HG02870 (cell line): ENCODE measurements at regions not wholly inside any gene's neighbourhood (a gene's known extent, or its start where the extent isn't known, plus 50 kb on each side); places are given as distances from the start of the nearest gene placed in this dataset.

Experiments used
- ATAC-seq: cut with Tn5 transposase; IDR thresholded peaks from one replicate; pipeline ENCODE4 v1.9.1; 2021; ENCODE audit warnings: mild to moderate bottlenecking, moderate library complexity; ENCODE audit not compliant: unreplicated experiment

GRCh38 chr3:147843331-147843730 is 434.2 kb downstream of the ZIC1 start:
- no peak for ATAC-seq

DNA sequence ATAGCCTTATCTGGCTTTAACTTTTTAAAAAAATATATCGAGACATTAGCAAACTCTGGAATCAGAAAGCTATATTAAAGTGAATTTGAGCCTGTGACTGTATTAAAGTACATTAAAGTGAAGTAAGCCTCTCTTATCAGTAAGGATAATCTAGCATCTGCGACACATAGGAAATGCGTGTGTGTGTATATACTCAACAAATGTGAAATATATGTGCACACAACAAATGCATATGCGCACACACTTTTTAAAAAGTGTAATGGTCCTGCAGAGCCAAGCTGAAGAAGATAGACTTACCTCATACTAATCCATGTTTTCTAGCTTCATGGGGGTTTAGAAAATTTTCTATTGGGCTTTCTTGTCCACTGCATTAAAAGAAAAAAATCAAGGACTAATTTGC is 437.1 kb downstream of the ZIC1 start:
- ATAC-seq: no peak

DNA sequence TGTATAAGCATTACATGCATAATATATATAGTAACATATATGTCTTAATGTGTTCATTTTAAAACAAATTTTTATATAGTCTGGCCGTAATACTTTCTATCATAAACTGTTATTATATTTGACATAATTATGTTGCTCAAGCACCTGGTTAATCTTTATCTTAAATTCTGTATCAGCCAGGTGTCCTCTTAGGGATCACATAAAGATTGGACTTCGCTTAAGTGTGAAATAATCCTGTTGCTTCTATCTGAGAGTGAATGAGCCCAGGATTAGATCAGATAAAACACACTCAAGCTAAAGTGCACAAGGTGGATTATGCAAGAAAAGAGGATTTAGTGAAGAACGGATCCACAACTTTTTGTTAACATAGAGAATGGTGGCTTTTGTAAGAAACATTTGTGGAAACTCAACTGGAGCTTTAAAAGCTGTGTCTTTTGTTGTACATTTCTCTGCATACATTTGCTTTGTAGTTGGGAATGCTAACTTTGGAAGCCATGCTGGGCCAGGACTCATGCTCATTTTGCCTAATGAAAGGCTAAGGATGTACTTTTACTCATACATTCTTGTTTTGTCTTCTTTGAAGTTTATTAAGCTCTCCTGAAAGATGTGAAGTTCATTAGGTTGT is 437.8 kb downstream of the ZIC1 start:
- ATAC-seq: no peak

DNA sequence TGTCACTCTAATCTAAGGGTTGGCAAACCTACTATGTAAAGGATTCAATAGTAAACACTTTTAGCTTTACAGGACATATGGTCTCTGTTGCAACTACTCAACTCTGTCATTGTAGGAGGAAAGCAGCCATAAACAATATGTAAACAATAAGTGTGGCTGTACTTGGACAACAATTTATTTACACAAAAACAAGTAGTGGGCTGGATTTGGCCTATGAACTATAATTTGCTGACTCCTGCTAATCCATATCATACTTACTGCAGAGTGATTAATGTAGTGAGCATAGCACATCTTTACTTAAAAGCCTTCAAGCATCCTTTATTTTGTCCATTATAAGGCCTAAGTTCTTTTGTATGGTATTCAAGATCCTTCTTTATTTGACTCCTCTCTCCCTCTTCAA is 441.9 kb downstream of the ZIC1 start:
- no peak for ATAC-seq

GRCh38 chr3:147854542-147854941 is 445.4 kb downstream of the ZIC1 start:
- ATAC-seq: no peak

- no peak for ATAC-seq
Measured at GRCh38 chr3:147864754-147865354, 455.7 kb downstream of the ZIC1 start.

DNA sequence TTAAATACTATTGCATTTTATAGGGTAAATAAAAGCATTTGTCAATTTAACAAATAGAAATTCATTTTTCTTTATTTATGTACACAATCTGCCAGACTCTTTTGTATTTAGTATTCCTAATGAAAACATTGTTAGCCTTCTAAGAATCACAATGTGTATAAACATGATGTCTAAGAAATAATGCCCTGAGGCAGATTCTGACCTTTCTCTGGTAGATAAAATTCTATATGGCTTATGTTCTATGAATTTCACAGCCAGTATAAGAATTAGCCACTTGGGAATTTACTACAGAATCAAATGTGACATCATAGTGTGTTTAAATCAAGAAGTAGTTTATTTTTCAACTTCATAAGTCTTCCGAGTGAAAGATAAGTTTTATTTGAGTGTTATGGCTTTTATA is 457.4 kb downstream of the ZIC1 start:
- ATAC-seq: no peak

DNA sequence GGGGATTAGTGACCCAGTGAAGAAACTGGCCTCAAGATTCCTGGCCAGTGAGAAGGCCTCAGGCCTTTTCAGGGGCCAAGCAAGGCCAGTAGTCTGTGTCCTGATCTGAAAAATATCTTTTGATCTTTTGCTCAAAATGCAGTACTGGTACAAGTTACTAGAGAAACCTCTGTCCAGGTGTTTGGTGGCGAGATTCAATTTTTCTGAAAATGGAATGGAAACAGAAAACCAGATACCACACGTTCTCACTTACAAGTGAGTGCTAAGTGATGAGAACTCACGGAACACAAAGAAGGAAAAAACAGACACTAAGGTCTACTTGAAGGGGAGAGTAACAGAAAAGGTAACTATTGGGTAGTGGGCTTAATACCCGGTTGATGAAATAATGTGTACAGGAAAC is 463.4 kb downstream of the ZIC1 start:
- no peak for ATAC-seq

DNA sequence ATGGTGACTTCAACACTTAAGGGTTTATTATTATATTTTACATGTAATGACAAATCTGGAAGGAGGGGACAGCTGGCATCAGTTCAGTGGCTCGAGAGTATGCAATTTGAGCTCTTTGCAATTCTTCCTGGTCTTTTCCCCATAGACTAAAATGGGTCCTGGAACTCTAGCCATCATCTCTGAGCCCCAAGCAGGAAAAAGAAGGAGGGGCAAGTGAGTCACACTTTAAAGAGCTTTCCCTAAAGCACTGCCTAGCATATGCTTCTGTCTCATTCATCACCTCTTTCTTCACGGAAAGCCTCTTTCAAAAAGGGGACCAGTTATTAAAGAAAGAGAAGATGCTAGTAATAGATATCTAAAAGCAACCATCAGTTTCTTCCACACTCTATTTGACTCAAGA is 466.3 kb downstream of the ZIC1 start:
- ATAC-seq: no peak

GRCh38 chr3:147881933-147882332 is 472.8 kb downstream of the ZIC1 start:
- no peak for ATAC-seq

DNA sequence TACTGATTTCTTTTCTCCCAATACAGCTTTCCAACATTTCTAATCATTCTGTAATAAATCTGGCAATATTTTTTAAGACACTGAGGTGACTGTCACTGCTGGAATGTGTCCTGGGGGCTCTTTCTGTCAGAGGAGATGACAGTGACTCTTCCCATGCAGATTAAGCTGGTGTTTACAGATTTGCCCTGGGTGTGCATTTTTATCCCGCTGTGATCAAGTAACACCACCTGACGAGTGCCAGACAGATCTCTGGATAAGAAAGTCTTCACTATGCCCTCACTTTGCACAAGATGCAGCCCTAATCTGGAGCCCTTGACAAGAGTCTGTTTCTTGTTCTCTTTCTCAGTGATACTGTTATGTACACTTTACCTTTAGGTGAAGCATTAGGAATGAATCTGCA is 477.7 kb downstream of the ZIC1 start:
- ATAC-seq: no peak

DNA sequence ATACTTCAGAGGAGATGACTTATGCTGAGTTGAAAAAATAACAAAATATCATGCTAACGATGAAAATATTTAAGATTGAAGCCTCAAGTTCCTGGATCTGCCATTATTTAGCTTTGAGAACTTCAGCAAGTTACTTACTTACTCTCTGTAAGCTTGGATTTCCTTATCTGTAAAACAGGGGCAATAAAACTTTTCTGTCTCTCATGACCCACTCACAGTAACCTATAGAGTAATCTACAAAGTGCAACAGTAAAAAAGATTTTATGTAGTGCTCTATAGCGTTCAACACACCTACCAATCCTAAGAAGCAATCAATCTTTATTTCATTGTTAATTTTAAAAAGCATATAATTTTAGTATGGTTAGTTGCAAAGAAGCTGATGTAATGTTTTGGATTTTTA is 478.6 kb downstream of the ZIC1 start:
- ATAC-seq: no peak

GRCh38 chr3:147890114-147890513 is 480.9 kb downstream of the ZIC1 start:
- no peak for ATAC-seq

DNA sequence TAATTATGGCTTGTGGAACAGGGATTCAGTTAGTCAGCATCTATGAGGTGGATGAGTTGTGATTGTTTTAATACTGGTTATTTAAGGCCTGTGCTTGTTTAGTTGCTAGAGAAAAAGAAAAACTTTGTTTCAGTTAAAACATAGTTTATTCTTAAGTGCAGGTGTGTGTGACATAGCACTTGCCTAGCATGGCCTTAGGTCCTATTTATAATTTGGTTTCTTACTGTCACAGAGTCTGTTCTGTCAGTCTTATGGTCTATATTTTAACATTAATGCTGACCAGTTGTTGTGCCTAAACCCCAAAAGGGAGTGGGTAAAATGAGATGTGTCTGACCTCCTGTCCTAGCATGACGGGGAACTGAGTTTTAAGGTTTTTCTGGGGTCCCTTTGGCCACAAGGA is 486.3 kb downstream of the ZIC1 start:
- ATAC-seq: no peak

DNA sequence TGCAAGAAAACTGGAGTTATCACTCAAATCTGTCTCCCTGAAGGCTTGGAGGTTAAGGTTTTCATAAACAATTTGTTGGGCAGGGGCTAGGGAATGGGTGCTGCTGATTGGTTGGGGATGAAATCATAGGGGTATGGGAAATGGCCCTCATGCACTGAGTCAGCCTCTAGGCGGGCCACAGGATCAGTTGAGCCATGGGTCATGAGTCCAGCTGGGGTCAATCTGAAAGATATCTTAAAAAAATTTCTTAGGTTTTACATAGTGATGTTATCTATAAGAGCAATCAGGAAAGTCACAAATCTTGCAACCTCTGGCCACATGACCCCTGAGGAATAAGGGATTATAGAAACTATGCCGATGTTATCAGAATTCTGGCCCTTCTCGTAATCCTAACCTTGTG is 491.7 kb downstream of the ZIC1 start:
- no peak for ATAC-seq

- no peak for ATAC-seq
Measured at GRCh38 chr3:147903026-147903425, 493.9 kb downstream of the ZIC1 start.

DNA sequence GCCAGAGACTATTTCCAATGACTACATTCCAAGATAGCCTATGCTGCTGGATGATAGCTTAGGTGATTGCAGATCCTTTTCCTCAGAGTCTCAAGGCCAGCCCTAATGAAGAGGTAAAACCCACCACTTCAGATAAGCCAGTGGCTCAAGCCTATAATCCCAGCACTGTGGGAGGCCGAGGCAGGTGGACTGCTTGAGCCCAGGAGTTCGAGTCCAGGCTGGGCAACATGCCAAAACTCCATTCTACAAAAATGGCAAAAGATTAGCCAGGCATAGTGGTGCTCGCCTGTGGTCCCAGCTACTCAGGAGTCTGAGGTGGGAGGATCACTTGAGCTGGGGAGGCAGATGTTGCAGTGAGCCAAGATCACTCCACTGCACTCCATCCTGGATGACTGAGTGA is 495.3 kb downstream of the ZIC1 start:
- ATAC-seq: no peak

DNA sequence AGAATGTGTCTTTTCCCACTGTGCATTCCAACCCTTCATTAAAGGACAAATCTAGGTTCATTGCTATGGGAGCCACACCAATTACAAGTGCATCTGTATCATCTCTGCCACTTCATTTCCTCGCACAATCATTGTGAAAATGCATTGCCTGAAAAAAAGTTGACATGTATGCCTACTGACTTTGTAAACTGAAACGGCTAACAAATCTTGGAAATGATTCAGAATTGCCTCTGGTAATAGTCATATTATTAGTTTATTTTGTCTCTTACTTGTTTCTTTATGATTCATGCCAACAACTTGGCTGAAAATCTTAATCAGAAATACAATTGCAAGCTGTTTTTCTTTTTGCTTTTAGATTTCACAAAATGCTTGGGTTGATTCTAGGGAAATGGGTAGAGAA is 497.1 kb downstream of the ZIC1 start:
- no peak for ATAC-seq

GRCh38 chr3:147914532-147914931 is 505.4 kb downstream of the ZIC1 start:
- ATAC-seq: no peak

- ATAC-seq: no peak
Measured at GRCh38 chr3:147915057-147915456, 505.9 kb downstream of the ZIC1 start.

- ATAC-seq: no peak
Measured at GRCh38 chr3:147919496-147919895, 510.3 kb downstream of the ZIC1 start.

DNA sequence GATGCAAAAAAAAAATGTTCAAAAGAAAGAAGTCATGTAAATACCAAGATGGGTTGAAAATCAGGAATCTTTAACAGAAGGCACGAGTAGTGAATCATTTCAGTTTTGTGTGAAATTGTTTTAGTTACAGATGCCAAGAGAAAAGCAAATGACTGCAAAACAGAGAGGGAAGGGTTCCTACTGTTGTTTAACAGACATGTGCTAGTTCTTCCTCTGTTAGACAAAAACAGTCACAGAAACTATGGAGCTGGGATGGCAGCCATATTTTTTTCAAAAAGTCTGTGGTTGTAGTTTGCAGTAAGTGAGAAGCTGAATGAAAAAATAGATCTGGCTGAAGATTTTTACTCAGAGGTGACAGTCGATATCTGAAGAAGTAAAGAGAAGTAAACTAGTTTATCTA is 511.9 kb downstream of the ZIC1 start:
- no peak for ATAC-seq

DNA sequence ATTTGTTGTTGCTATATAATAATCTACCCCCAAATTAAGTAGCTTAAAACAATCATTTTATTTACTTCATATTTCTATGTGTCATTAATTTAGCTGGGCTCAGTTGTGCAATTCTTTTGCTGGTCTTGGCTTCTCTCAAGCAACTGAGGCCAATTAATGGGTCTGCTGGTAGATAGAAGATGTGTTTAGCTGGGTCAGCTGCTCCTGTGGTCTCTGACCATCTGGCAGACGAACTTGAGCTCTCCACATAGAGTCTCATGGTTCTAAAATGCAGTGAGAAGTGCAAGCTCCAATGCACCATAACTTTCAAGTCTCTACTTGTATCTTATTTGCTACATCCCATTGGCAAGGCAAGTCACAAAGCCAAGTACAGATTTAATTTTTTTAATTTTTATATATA is 515.6 kb downstream of the ZIC1 start:
- ATAC-seq: no peak
